WTC11 (cell line): ENCODE measurements at regions not wholly inside any gene's neighbourhood (a gene's known extent, or its start where the extent isn't known, plus 50 kb on each side); places are given as distances from the start of the nearest gene placed in this dataset.

Experiments
- ATAC-seq: fragments of 200-7000 bp; cut with Tn5 transposase; 2 replicates; pipeline ENCODE4 v1.10.0; 2021; ENCODE audit warnings: mild to moderate bottlenecking, moderate library complexity
- CTCF ChIA-PET: fragments of 300-600 bp; sonication (Branson Sonifier 250); formaldehyde crosslinking; loops from one replicate; lab custom pipeline; 2021; ENCODE audit warnings: antibody characterized with exemption; lab: Charles Lee
- POLR2A ChIA-PET: fragments of 350-600 bp; sonication (Branson Sonifier 250); formaldehyde crosslinking; loops from one replicate; lab custom pipeline; 2021; ENCODE audit warnings: antibody characterized with exemption; lab: Charles Lee
- DNase-seq: peaks from one replicate; pipeline ENCODE4 v3.0.0; 2021; ENCODE audit warnings: low spot score
- H3K27ac Mint-ChIP-seq: 2 replicates; pipeline ENCODE4 v1.8.0; 2021; ENCODE audit warnings: mixed read lengths
- H3K27me3 Mint-ChIP-seq: 2 replicates; pipeline ENCODE4 v1.8.0; 2021; ENCODE audit warnings: low read depth, mild to moderate bottlenecking, moderate library complexity, mixed read lengths
- H3K36me3 Mint-ChIP-seq: 2 replicates; pipeline ENCODE4 v1.8.0; 2021; ENCODE audit warnings: mixed read lengths
- H3K4me1 Mint-ChIP-seq: 2 replicates; pipeline ENCODE4 v1.8.0; 2022; ENCODE audit warnings: mixed read lengths
- H3K4me3 Mint-ChIP-seq: 2 replicates; pipeline ENCODE4 v1.8.0; 2021; ENCODE audit warnings: mild to moderate bottlenecking, moderate library complexity, mixed read lengths
- H3K9me3 Mint-ChIP-seq: 2 replicates; pipeline ENCODE4 v1.8.0; 2021; ENCODE audit warnings: mixed read lengths
- AR ChIP-seq: fragments of 250-450 bp; sonication (Bioruptor Pico); IDR thresholded peaks from 2 replicates; pipeline ENCODE4 v1.9.0; 2021; ENCODE audit warnings: mild to moderate bottlenecking
- CDX4 ChIP-seq: fragments of 250-450 bp; sonication (Bioruptor Pico); IDR thresholded peaks from 2 replicates; pipeline ENCODE4 v1.9.0; 2021; ENCODE audit warnings: moderate library complexity, mild to moderate bottlenecking, inconsistent platforms, borderline replicate concordance
- CTCF ChIP-seq: fragments of 200-600 bp; IDR thresholded peaks from 2 replicates; pipeline ENCODE4 v1.8.0; 2022; ENCODE audit warnings: antibody characterized with exemption
- E2F5 ChIP-seq: sonication (generic); formaldehyde crosslinking; IDR thresholded peaks from 2 replicates; pipeline ENCODE4 v1.8.1; 2022; ENCODE audit warnings: mild to moderate bottlenecking, moderate library complexity, missing genetic modification reagents
- ETV6 ChIP-seq: sonication (generic); formaldehyde crosslinking; IDR thresholded peaks from 2 replicates; pipeline ENCODE4 v1.8.1; 2022; ENCODE audit warnings: mild to moderate bottlenecking, missing genetic modification reagents
- FOXK1 ChIP-seq: sonication (generic); formaldehyde crosslinking; IDR thresholded peaks from 2 replicates; pipeline ENCODE4 v1.8.0; 2022; ENCODE audit warnings: mild to moderate bottlenecking, moderate library complexity, missing genetic modification reagents
- FOXP1 ChIP-seq: sonication (generic); formaldehyde crosslinking; IDR thresholded peaks from 2 replicates; pipeline ENCODE4 v1.8.0; 2022; ENCODE audit warnings: missing genetic modification reagents, mild to moderate bottlenecking, moderate library complexity, borderline replicate concordance
- HMGA2 ChIP-seq: fragments of 250-450 bp; sonication (Bioruptor Pico); IDR thresholded peaks from 2 replicates; pipeline ENCODE4 v1.4.0; 2021; ENCODE audit warnings: mild to moderate bottlenecking, moderate library complexity
- JAZF1 ChIP-seq: fragments of 250-450 bp; sonication (Bioruptor Pico); IDR thresholded peaks from 2 replicates; pipeline ENCODE4 v1.9.0; 2021; ENCODE audit warnings: moderate library complexity, mild to moderate bottlenecking, inconsistent platforms
- MLX ChIP-seq: sonication (generic); formaldehyde crosslinking; IDR thresholded peaks from 2 replicates; pipeline ENCODE4 v1.8.1; 2023; ENCODE audit warnings: mild to moderate bottlenecking, missing genetic modification reagents, moderate library complexity
- MYBL2 ChIP-seq: sonication (generic); formaldehyde crosslinking; IDR thresholded peaks from 2 replicates; pipeline ENCODE4 v1.8.1; 2023; ENCODE audit warnings: mild to moderate bottlenecking, moderate library complexity, missing genetic modification reagents
- NFATC4 ChIP-seq: fragments of 250-450 bp; sonication (Bioruptor Pico); IDR thresholded peaks from 2 replicates; pipeline ENCODE4 v1.9.0; 2021; ENCODE audit warnings: mild to moderate bottlenecking
- NFYB ChIP-seq: sonication (generic); formaldehyde crosslinking; conservative IDR thresholded peaks from 2 replicates; pipeline ENCODE4 v1.8.0; 2022; ENCODE audit warnings: low read depth, missing genetic modification reagents
- PRDM15 ChIP-seq: sonication (generic); formaldehyde crosslinking; IDR thresholded peaks from 2 replicates; pipeline ENCODE4 v1.8.0; 2022; ENCODE audit warnings: missing genetic modification reagents
- SOX15 ChIP-seq: fragments of 250-450 bp; sonication (Bioruptor Pico); IDR thresholded peaks from 2 replicates; pipeline ENCODE4 v1.9.0; 2021; ENCODE audit warnings: mild to moderate bottlenecking
- TEAD1 ChIP-seq: sonication (generic); formaldehyde crosslinking; IDR thresholded peaks from 2 replicates; pipeline ENCODE4 v1.8.0; 2022; ENCODE audit warnings: mild to moderate bottlenecking, missing genetic modification reagents
- TEAD4 ChIP-seq: sonication (generic); formaldehyde crosslinking; IDR thresholded peaks from 2 replicates; pipeline ENCODE4 v1.8.0; 2022; ENCODE audit warnings: mild to moderate bottlenecking, missing genetic modification reagents
- ZNF138 ChIP-seq: sonication (generic); formaldehyde crosslinking; conservative IDR thresholded peaks from 2 replicates; pipeline ENCODE4 v1.8.1; 2022; ENCODE audit warnings: mild to moderate bottlenecking, moderate library complexity, missing genetic modification reagents
- ZSCAN18 ChIP-seq: fragments of 250-450 bp; sonication (Bioruptor Pico); IDR thresholded peaks from 2 replicates; pipeline ENCODE4 v2.1.2; 2022; ENCODE audit warnings: mild to moderate bottlenecking, moderate library complexity

GRCh38 chr5:24353611-24354010 is 291.2 kb downstream of the CDH10 start (continued):
- TF ChIP-seq AR (CRISPR knock-in tag), result no peak
- TF ChIP-seq E2F5 (CRISPR knock-in tag), result no peak
- TF ChIP-seq FOXP1 (CRISPR knock-in tag), result no peak
- TF ChIP-seq FOXK1, result no peak
- TF ChIP-seq MYBL2 (CRISPR knock-in tag), result no peak
- no peak for TF ChIP-seq TEAD4 (CRISPR knock-in tag)
- no peak for TF ChIP-seq HMGA2 (CRISPR knock-in tag)
- no peak for TF ChIP-seq ZNF138
- no peak for TF ChIP-seq JAZF1 (CRISPR knock-in tag)

GRCh38 chr5:24363789-24364481 is 280.8 kb downstream of the CDH10 start:
- CTCF ChIA-PET, result no interaction called here
- Mint-ChIP-seq H3K4me3 (no peak overlapping the region), H3K27me3 (no peaks in the 10 kb centered on the region; the same call in 1 of the 2 replicates), H3K4me1 (no peaks in the 10 kb centered on the region), H3K36me3 (peaks cover 5% of the 10 kb centered on the region; the same call in 1 of the 2 replicates), H3K27ac (no peak overlapping the region), H3K9me3 (peaks cover 18% of the 10 kb centered on the region)
- no peak for TF ChIP-seq MLX
- TF ChIP-seq NFYB (CRISPR knock-in tag), result no peak
- no peak for TF ChIP-seq CDX4 (CRISPR knock-in tag)
- TF ChIP-seq ETV6, result no peak
- TF ChIP-seq ZSCAN18 (CRISPR knock-in tag), result no peak
- TF ChIP-seq PRDM15, result no peak
- no peak for TF ChIP-seq TEAD1
- no peak for TF ChIP-seq CTCF
- no peak for TF ChIP-seq SOX15 (CRISPR knock-in tag)
- no peak for TF ChIP-seq NFATC4 (CRISPR knock-in tag)
- no peak for DNase-seq
- POLR2A ChIA-PET, result no interaction called here
- ATAC-seq, result no peak
